ENCODE measurements at regions not wholly inside any gene's neighbourhood (a gene's known extent, or its start where the extent isn't known, plus 50 kb on each side); places are given as distances from the start of the nearest gene placed in this dataset.

DNA sequence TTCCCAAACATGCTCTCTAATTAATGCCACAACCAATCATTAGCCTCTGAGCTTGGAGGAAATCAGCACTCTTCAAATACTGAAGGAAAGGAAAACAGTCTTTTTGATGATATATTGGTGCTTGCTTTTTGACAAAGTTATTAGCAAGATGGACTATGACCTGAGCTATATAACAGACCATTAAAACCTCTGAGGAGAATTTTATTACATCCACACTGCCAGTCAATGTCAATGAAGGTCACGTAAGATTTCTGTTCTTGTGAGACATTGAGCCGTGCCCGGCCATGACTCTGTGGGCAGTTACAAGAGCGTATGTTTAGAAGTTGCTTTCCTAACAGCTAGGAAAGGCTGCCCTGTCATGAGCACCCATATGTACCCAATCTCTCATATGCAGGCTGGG is 659.0 kb downstream of the UTRN start:
- no peak for DNase-seq (ENCODE audit: insufficient read length, low spot score, missing footprints)
- H3K4me1 ChIP-seq (ENCODE audit: insufficient read depth, low read length), result peaks cover 7% of the 10 kb centered on the region
- TF ChIP-seq, protein P1, sequence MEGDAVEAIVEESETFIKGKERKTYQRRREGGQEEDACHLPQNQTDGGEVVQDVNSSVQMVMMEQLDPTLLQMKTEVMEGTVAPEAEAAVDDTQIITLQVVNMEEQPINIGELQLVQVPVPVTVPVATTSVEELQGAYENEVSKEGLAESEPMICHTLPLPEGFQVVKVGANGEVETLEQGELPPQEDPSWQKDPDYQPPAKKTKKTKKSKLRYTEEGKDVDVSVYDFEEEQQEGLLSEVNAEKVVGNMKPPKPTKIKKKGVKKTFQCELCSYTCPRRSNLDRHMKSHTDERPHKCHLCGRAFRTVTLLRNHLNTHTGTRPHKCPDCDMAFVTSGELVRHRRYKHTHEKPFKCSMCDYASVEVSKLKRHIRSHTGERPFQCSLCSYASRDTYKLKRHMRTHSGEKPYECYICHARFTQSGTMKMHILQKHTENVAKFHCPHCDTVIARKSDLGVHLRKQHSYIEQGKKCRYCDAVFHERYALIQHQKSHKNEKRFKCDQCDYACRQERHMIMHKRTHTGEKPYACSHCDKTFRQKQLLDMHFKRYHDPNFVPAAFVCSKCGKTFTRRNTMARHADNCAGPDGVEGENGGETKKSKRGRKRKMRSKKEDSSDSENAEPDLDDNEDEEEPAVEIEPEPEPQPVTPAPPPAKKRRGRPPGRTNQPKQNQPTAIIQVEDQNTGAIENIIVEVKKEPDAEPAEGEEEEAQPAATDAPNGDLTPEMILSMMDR (IDR thresholded peaks at IDR 0.05; ENCODE audit: extremely low read depth, low read depth, low read length), result no peak
- H2AFZ ChIP-seq (ENCODE audit: low read length), result no peak overlapping the region
- H4K20me1 ChIP-seq (ENCODE audit: insufficient read depth, low read length), result no peaks in the 10 kb centered on the region
- no peaks in the 10 kb centered on the region for H3K27me3 ChIP-seq (ENCODE audit: insufficient read depth, low read length)
- no peak overlapping the region for H3K27ac ChIP-seq (ENCODE audit: low read depth, low read length)
- no peak overlapping the region for H3K4me3 ChIP-seq (ENCODE audit: insufficient read depth, low read length)
- no peaks in the 10 kb centered on the region for H3K36me3 ChIP-seq (ENCODE audit: insufficient read depth, low read length)
- no peaks in the 10 kb centered on the region for H3K79me2 ChIP-seq (ENCODE audit: insufficient read depth, low read length)
- no peak overlapping the region for H3K4me2 ChIP-seq (ENCODE audit: insufficient read depth, low read length)
- H3K9me3 ChIP-seq (ENCODE audit: low read depth, low read length), result no peaks in the 10 kb centered on the region

DNA sequence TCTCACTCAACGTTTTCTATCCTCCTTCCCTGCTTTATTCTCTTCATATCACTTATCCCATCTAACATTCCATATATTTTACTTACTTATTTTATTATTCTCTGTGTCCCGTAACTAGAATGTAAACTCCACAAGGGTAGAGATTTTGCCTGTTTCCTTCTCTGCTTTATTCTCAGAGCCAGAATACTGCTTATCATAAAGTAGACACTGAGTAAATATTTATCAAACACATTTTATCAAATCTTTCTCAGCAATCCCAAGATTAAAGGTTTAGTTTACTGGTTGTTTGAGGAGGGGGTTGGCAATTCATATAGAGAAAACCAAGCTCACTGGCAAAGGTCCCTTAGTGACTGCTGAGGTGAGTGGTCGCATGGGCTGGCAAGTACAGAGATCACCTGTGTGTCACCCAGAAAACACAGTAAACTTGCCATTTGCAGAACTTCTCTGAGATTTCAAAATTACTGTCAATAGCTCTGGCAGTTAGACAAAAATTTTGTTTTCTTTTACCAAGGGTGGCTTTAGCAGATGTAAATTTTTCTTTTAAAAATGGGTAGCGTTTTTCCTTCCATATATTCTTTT is 662.4 kb downstream of the UTRN start:
- H4K20me1 ChIP-seq (ENCODE audit: insufficient read depth, low read length), result no peaks in the 10 kb centered on the region

GRCh38 chr6:144951730-144952437 is 666.7 kb downstream of the UTRN start:
- Histone ChIP-seq H3K9me3 (ENCODE audit: low read depth, low read length) (no peaks in the 10 kb centered on the region), H2AFZ (ENCODE audit: low read length) (no peak overlapping the region), H4K20me1 (ENCODE audit: insufficient read depth, low read length) (no peaks in the 10 kb centered on the region), H3K36me3 (ENCODE audit: insufficient read depth, low read length) (no peaks in the 10 kb centered on the region), H3K27me3 (ENCODE audit: insufficient read depth, low read length) (no peaks in the 10 kb centered on the region), H3K79me2 (ENCODE audit: insufficient read depth, low read length) (no peaks in the 10 kb centered on the region), H3K4me3 (ENCODE audit: insufficient read depth, low read length) (no peak overlapping the region), H3K27ac (ENCODE audit: low read depth, low read length) (no peak overlapping the region), H3K4me1 (ENCODE audit: insufficient read depth, low read length) (peaks cover 34% of the 10 kb centered on the region), H3K4me2 (ENCODE audit: insufficient read depth, low read length) (no peak overlapping the region)
- TF ChIP-seq, protein P1 (IDR thresholded peaks at IDR 0.05; ENCODE audit: extremely low read depth, low read depth, low read length), result no peak
- DNase-seq (ENCODE audit: insufficient read length, low spot score, missing footprints), result no peak

More for the DNA sequence above, 662.4 kb downstream of the UTRN start:
- H2AFZ ChIP-seq (ENCODE audit: low read length), result no peak overlapping the region
- no peak overlapping the region for H3K27ac ChIP-seq (ENCODE audit: low read depth, low read length)
- DNase-seq (ENCODE audit: insufficient read length, low spot score, missing footprints), result no peak
- TF ChIP-seq, protein P1 (IDR thresholded peaks at IDR 0.05; ENCODE audit: extremely low read depth, low read depth, low read length), result no peak
- H3K27me3 ChIP-seq (ENCODE audit: insufficient read depth, low read length), result no peaks in the 10 kb centered on the region
- H3K9me3 ChIP-seq (ENCODE audit: low read depth, low read length), result no peaks in the 10 kb centered on the region
- no peak overlapping the region for H3K4me3 ChIP-seq (ENCODE audit: insufficient read depth, low read length)
- H3K4me1 ChIP-seq (ENCODE audit: insufficient read depth, low read length), result no peaks in the 10 kb centered on the region
- no peaks in the 10 kb centered on the region for H3K36me3 ChIP-seq (ENCODE audit: insufficient read depth, low read length)
- H3K79me2 ChIP-seq (ENCODE audit: insufficient read depth, low read length), result no peaks in the 10 kb centered on the region
- H3K4me2 ChIP-seq (ENCODE audit: insufficient read depth, low read length), result no peak overlapping the region

DNA sequence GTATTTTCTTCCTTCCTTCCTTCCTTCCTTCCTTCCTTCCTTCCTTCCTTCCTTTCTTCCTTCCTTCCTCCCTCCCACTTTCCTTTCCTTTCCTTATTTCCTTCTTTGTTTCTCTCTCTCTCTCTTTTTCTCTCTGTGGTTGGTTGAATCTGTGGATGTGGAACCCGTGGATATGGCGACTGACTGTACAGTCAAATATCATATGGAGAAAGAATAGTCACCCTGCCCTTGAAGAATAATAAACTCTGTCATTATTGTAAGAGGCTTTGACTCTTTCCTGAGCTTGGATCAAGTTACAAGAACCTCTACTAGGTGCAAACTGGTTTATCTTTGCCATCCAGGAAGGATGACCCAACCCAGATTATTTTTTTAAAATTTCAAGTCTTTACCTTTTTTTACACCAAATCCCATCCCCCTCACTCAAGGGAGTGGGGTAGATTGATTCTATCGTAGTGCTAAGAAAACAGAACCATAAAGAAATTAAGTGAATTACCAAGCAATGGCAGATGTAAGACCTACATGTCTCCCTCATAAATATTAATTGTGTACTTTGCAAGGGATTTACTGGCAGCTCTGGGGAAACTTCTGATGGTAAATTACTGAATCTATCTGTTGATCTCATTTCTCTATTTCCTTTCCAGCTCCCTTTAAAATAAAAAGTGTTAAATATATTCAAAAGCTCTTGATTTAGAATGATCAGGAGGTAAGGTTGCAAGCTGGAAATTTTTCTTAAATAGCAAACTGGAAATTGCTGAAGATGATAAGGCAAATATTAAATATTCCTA is 667.5 kb downstream of the UTRN start:
- DNase-seq (ENCODE audit: insufficient read length, low spot score, missing footprints), result no peak
- Histone ChIP-seq H3K36me3 (ENCODE audit: insufficient read depth, low read length) (no peaks in the 10 kb centered on the region), H3K4me3 (ENCODE audit: insufficient read depth, low read length) (no peak overlapping the region), H2AFZ (ENCODE audit: low read length) (no peak overlapping the region), H3K9me3 (ENCODE audit: low read depth, low read length) (no peaks in the 10 kb centered on the region), H4K20me1 (ENCODE audit: insufficient read depth, low read length) (no peaks in the 10 kb centered on the region), H3K4me1 (ENCODE audit: insufficient read depth, low read length) (peaks cover 42% of the 10 kb centered on the region), H3K27ac (ENCODE audit: low read depth, low read length) (no peak overlapping the region), H3K79me2 (ENCODE audit: insufficient read depth, low read length) (no peaks in the 10 kb centered on the region), H3K4me2 (ENCODE audit: insufficient read depth, low read length) (no peak overlapping the region), H3K27me3 (ENCODE audit: insufficient read depth, low read length) (no peaks in the 10 kb centered on the region)
- TF ChIP-seq, protein P1 (IDR thresholded peaks at IDR 0.05; ENCODE audit: extremely low read depth, low read depth, low read length), result no peak

All from osteoblast (primary cell).